ENCODE measurements at regions not wholly inside any gene's neighbourhood (a gene's known extent, or its start where the extent isn't known, plus 50 kb on each side); places are given as distances from the start of the nearest gene placed in this dataset.

- H3K36me3 ChIP-seq, result no peaks in the 10 kb centered on the region
- intact Hi-C loops (cut with DNase I), result no loop called here
- DNase-seq (ENCODE audit: extremely low spot score in 2 of 2), result no peak
- no peaks in the 10 kb centered on the region for H3K4me1 ChIP-seq
- TF ChIP-seq, protein P1, sequence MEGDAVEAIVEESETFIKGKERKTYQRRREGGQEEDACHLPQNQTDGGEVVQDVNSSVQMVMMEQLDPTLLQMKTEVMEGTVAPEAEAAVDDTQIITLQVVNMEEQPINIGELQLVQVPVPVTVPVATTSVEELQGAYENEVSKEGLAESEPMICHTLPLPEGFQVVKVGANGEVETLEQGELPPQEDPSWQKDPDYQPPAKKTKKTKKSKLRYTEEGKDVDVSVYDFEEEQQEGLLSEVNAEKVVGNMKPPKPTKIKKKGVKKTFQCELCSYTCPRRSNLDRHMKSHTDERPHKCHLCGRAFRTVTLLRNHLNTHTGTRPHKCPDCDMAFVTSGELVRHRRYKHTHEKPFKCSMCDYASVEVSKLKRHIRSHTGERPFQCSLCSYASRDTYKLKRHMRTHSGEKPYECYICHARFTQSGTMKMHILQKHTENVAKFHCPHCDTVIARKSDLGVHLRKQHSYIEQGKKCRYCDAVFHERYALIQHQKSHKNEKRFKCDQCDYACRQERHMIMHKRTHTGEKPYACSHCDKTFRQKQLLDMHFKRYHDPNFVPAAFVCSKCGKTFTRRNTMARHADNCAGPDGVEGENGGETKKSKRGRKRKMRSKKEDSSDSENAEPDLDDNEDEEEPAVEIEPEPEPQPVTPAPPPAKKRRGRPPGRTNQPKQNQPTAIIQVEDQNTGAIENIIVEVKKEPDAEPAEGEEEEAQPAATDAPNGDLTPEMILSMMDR (IDR thresholded peaks at IDR 0.05), result no peak
- no peak for TF ChIP-seq POLR2A (IDR thresholded peaks at IDR 0.05)
- TF ChIP-seq POLR2AphosphoS5 (IDR thresholded peaks at IDR 0.05; ENCODE audit: insufficient read depth in 1 of 2, low read depth in 1 of 2), result no peak
- no peak overlapping the region for H3K4me3 ChIP-seq
- H3K27ac ChIP-seq, result no peak overlapping the region
- H3K9me3 ChIP-seq, result no peaks in the 10 kb centered on the region
- no peaks in the 10 kb centered on the region for H3K27me3 ChIP-seq
Measured at GRCh38 chr2:185899366-185899765, 160.8 kb downstream of the FSIP2 start.

GRCh38 chr2:185919155-185919554 lies 180.6 kb downstream of the FSIP2 start:
- no peak for TF ChIP-seq POLR2AphosphoS5 (IDR thresholded peaks at IDR 0.05; ENCODE audit: insufficient read depth in 1 of 2, low read depth in 1 of 2)
- TF ChIP-seq, protein P1 (IDR thresholded peaks at IDR 0.05), result no peak
- TF ChIP-seq POLR2A (IDR thresholded peaks at IDR 0.05), result no peak
- Histone ChIP-seq H3K36me3 (no peaks in the 10 kb centered on the region), H3K27me3 (no peaks in the 10 kb centered on the region), H3K4me1 (no peaks in the 10 kb centered on the region), H3K27ac (no peak overlapping the region), H3K9me3 (no peaks in the 10 kb centered on the region), H3K4me3 (no peak overlapping the region)
- DNase-seq (ENCODE audit: extremely low spot score in 2 of 2), result no peak
- intact Hi-C loops (cut with DNase I), result no loop called here

DNA sequence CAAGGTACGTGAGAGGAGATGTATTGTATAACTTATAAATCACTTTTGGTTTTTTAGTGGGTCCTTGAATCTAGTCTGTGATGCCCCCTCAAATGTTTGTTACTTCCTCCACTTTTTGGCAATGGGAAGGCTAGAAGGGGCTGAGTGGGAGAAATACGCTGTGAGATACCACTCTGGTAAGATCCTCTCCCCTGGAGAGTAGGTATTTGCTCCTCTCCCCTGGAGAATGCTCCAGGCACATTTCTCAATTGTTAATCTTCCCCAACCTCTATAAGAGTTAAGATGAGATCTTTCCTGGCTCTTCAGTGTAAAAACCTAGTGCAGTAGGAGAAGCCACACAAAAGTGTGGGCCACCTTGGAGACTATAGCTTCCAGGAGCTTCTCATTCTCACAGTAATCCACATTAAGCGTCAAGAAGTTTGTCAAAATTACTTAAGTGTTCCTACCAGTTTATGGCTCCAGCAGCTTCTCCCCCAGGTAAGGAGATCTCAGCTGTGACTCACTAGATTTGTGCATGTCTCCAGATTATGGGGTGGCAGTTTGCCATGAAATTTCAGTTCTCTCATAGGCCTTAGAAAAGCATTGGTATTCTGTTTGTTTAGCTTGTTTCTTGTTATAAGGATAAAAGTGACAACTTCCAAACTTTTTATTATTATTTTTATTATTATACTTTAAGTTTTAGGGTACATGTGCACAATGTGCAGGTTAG lies 182.6 kb downstream of the FSIP2 start:
- no peaks in the 10 kb centered on the region for H3K4me1 ChIP-seq
- DNase-seq (ENCODE audit: extremely low spot score in 2 of 2), result no peak
- no peaks in the 10 kb centered on the region for H3K27me3 ChIP-seq
- TF ChIP-seq POLR2AphosphoS5 (IDR thresholded peaks at IDR 0.05; ENCODE audit: insufficient read depth in 1 of 2, low read depth in 1 of 2), result no peak
- TF ChIP-seq, protein P1 (IDR thresholded peaks at IDR 0.05), result no peak
- TF ChIP-seq POLR2A (IDR thresholded peaks at IDR 0.05), result no peak
- no peak overlapping the region for H3K4me3 ChIP-seq
- H3K36me3 ChIP-seq, result no peaks in the 10 kb centered on the region
- no peak overlapping the region for H3K27ac ChIP-seq
- intact Hi-C loops (cut with DNase I), result no loop called here
- no peaks in the 10 kb centered on the region for H3K9me3 ChIP-seq

DNA sequence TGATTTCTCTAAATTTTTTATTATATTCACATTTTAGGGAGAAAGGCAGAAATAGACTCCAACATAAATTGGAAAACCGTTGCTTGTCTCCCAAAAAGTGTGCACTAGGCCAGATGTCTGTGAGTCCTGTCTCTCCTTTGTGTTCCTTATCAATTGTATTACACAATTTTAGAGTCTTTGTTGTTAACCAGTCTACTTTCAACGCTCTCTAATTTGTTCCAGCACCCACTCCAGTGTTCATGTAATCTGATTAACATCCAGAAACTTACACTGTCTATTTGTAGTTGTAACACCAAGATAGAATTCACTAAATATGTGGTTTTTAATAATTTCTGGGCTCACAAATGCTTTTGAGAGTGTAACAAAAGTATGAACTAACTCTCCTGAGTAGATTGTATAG lies 195.6 kb downstream of the FSIP2 start:
- TF ChIP-seq POLR2AphosphoS5 (IDR thresholded peaks at IDR 0.05; ENCODE audit: insufficient read depth in 1 of 2, low read depth in 1 of 2), result no peak

GRCh38 chr2:185939858-185940257 lies 201.3 kb downstream of the FSIP2 start:
- intact Hi-C loops (cut with DNase I), result no loop called here
- Histone ChIP-seq H3K9me3 (no peaks in the 10 kb centered on the region), H3K36me3 (no peaks in the 10 kb centered on the region)

More for the DNA sequence above, 195.6 kb downstream of the FSIP2 start:
- H3K4me3 ChIP-seq, result no peak overlapping the region
- H3K27me3 ChIP-seq, result no peaks in the 10 kb centered on the region
- no peak overlapping the region for H3K27ac ChIP-seq
- no peaks in the 10 kb centered on the region for H3K9me3 ChIP-seq
- no peak for DNase-seq (ENCODE audit: extremely low spot score in 2 of 2)
- H3K4me1 ChIP-seq, result no peaks in the 10 kb centered on the region
- intact Hi-C loops (cut with DNase I), result no loop called here
- H3K36me3 ChIP-seq, result no peaks in the 10 kb centered on the region

More at GRCh38 chr2:185939858-185940257, 201.3 kb downstream of the FSIP2 start:
- Histone ChIP-seq H3K27me3 (no peaks in the 10 kb centered on the region), H3K27ac (no peak overlapping the region), H3K4me3 (no peak overlapping the region), H3K4me1 (no peaks in the 10 kb centered on the region)
- no peak for DNase-seq (ENCODE audit: extremely low spot score in 2 of 2)
- TF ChIP-seq POLR2A (IDR thresholded peaks at IDR 0.05) (no peak), POLR2AphosphoS5 (IDR thresholded peaks at IDR 0.05; ENCODE audit: insufficient read depth in 1 of 2, low read depth in 1 of 2) (no peak)
- TF ChIP-seq, protein P1 (IDR thresholded peaks at IDR 0.05), result no peak

All from vagina (tissue), 2 donors.